HFF-Myc (cell line): ENCODE measurements at regions not wholly inside any gene's neighbourhood (a gene's known extent, or its start where the extent isn't known, plus 50 kb on each side); places are given as distances from the start of the nearest gene placed in this dataset.
"Not testable (repeated sequence)": the region's sequence is repeated elsewhere in the genome, so short reads cannot be mapped to it uniquely, and the experiment has no call there.

ENCODE experiments used
- DNase-seq: peaks from one replicate; pipeline ENCODE4 v3.0.0-alpha.2; 2011; ENCODE audit warnings: low read depth; ENCODE audit errors: extremely low read depth
- H3K4me3 ChIP-seq: replicated peaks from 2 replicates; pipeline ENCODE4 v1.5.1; 2011; ENCODE audit warnings: low read depth, mild to moderate bottlenecking, control low read depth, low read length
- CTCF ChIP-seq: IDR thresholded peaks from 2 replicates; pipeline ENCODE4 v1.5.1; 2012; ENCODE audit warnings: mild to moderate bottlenecking, low read depth, low read length, control low read depth; ENCODE audit errors: missing control alignments

GRCh38 chr2:87324335-87325041, 302.8 kb upstream of the PLGLB1 start:
- DNase-seq: not testable (repeated sequence)

DNA sequence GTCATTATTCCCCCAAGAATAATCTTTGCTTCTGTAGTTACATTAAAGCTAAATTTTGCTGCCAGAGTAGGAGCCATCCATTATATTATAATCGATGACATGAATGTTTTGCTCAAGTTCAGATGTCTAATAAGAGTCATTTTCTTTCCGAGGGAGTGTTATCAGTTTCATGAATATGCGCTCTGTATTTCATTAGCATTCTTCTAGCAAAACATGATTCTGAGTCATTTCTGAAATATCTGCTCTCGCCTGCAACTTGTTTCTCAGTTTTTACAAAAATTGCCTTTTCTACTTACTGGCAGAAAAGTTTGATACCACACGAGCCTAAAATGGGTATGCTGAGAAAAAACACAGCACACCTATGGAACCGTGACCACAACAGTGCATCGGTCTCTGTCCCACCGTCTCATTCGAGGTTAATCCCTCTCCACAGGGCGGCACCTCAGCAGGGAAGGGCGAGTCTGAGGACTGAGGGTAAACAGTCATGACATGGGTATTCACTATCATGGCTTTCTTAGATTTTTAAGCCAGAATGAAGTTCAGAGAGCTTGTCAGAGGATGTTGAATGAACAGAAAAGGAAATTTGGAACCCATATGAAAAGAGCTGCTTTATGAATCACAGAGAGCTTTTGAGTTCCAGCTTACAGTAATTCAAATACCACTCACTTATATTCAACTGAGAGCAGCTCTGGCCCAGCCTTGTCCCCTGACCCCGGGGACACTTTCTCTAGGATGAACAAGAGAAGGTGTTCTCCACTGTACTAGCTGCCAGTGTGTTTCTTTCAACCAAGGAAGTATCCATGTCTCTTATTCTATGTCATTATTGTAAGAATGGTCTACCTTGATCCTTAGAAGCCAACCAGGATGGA, 303.6 kb upstream of the PLGLB1 start:
- DNase-seq, H3K4me3 ChIP-seq: not testable (repeated sequence)

More at GRCh38 chr2:87324335-87325041, 302.8 kb upstream of the PLGLB1 start:
- not testable (repeated sequence) for H3K4me3 ChIP-seq

GRCh38 chr2:87325911-87326294, 304.3 kb upstream of the PLGLB1 start:
- not testable (repeated sequence) for H3K4me3 ChIP-seq, DNase-seq

- not testable (repeated sequence) for H3K4me3 ChIP-seq, DNase-seq
Observed at GRCh38 chr2:87326754-87327153, 305.1 kb upstream of the PLGLB1 start.

DNA sequence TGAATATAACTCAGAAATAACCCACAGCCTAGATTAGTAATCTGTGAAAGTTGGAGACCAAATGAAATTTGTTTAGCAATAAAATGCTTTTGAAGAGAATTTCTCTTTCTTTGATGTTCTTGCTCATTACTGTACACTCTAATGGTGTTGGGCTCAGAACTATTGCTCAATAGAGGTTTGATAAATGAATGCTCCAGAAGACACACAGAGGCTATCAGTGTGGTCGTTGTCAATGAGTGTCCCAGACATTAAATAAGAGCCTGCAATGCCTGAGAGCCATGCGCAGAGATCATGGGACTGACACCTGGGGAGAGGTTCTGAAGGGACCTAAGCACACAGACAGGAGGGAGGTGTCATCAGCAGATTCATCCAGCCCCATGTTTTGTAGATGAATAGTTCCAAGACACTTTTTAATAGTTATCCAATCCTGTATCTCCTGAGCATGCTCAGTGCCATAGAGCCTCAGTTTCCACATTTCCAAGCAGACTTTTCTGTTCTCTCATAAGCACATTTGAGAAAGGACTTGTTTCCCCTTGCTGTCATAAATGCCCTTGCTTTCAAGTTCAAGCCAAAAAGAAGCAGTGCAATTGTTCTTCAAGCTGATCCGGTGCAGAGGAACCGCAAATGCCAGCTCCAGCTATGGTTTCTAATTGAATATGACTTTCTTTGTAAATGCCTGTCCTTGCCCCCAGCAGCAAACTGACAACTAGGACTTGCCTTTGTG, 306.2 kb upstream of the PLGLB1 start:
- DNase-seq, H3K4me3 ChIP-seq: not testable (repeated sequence)

GRCh38 chr2:87329529-87329928, 307.9 kb upstream of the PLGLB1 start:
- not testable (repeated sequence) for DNase-seq, H3K4me3 ChIP-seq

GRCh38 chr2:87330486-87330885, 308.8 kb upstream of the PLGLB1 start:
- DNase-seq, H3K4me3 ChIP-seq: not testable (repeated sequence)

- not testable (repeated sequence) for H3K4me3 ChIP-seq, DNase-seq
Observed at GRCh38 chr2:87331940-87332583, 310.4 kb upstream of the PLGLB1 start.

DNA sequence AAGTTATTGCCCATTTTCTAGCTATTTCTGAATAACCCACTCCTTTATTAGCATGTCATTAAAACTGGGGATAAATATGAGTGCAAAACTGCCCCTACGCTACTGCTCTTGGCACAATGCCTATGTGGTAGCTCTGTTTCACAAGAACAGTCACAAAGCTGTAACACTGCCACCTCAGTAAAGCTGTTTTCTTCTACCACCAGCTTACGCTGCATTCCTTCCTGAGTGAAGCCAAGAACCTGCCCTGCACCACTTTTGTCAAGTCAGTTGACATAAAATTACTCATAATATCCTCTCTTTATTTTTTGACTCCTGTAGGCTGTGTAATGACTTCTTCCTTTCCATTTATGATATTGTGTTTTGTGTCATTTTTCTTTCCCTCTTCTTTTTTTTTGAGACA, 313.2 kb upstream of the PLGLB1 start:
- H3K4me3 ChIP-seq, DNase-seq: not testable (repeated sequence)

DNA sequence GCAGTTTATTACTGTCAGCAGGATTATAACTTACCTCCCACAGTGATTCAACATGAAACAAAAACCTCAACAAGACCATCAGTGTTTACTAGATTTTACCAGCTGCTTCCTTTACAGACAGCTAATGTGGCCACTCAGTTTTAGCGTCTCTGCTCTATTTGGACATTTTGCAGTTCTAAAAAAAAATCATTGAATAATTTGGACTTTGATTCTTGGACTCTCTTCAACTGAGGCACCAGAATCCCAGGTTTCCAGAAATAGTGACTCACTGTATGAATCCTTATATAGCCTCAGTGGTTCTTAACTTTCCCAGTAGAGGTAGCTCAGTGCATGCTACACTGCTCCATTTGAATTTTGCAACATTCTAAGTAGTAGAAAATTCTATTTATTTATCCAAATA, 317.4 kb upstream of the PLGLB1 start:
- H3K4me3 ChIP-seq, DNase-seq: not testable (repeated sequence)

DNA sequence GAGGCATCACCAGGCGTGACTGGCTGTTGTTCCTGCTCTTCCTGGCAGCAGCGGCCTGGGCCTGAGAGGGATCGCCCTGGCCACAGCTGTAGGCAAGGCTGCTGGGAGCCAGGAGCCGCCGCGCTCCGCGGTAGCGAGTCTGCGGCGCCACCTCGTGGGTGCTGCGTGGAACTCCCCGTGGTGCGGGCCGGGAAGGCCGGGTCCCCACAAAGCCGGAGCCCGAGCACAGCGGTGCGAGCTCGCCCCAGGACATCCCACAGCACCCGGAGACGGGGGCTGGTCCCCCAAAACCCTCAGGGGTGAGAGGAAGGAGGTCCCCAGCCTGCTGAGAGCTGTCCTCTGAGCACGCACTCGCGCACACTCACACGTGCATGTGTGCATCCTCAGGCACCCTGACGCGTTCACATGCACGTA, 320.0 kb upstream of the PLGLB1 start:
- DNase-seq: not testable (repeated sequence)

GRCh38 chr2:87342175-87342574, 320.5 kb upstream of the PLGLB1 start:
- H3K4me3 ChIP-seq, DNase-seq: not testable (repeated sequence)

More for the DNA sequence above, 320.0 kb upstream of the PLGLB1 start:
- not testable (repeated sequence) for H3K4me3 ChIP-seq
- TF ChIP-seq CTCF: peak; percentile 46

- DNase-seq, H3K4me3 ChIP-seq: not testable (repeated sequence)
Observed at GRCh38 chr2:87343347-87343746, 321.7 kb upstream of the PLGLB1 start.

- DNase-seq, H3K4me3 ChIP-seq: not testable (repeated sequence)
Observed at GRCh38 chr2:87345283-87345682, 323.6 kb upstream of the PLGLB1 start.

DNA sequence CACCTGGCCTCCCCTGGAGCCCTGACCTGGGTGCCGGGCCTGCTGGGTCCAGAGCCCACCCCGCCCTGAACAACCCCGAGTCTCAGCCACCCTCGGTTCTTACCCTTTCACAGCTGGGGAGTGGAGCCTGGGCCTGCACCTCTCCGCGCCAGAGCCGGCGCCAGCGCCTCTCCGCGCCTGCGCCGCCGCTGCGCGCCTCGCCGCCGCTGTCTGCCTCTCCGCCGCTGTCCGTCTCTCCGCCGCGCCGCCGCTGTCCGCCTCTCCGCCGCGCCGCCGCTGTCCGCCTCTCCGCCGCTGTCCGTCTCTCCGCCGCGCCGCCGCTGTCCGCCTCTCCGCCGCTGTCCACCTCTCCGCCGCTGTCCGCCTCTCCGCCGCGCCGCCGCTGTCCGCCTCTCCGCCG, 326.9 kb upstream of the PLGLB1 start:
- DNase-seq, H3K4me3 ChIP-seq: not testable (repeated sequence)

- not testable (repeated sequence) for H3K4me3 ChIP-seq, DNase-seq
Observed at GRCh38 chr2:87349006-87349405, 327.4 kb upstream of the PLGLB1 start.
